Renal cortical epithelial cell (primary cell): ENCODE measurements at regions not wholly inside any gene's neighbourhood (a gene's known extent, or its start where the extent isn't known, plus 50 kb on each side); places are given as distances from the start of the nearest gene placed in this dataset.
A peak's percentile ranks its signal among the peaks of the same experiment; 100 is the strongest.

Experiments used
- DNase-seq: peaks from one replicate; pipeline ENCODE4 v3.0.0-alpha.2; 2011; ENCODE audit warnings: low read depth

GRCh38 chr20:60986506-60987156 is 265.4 kb upstream of the CDH4 start:
- DNase-seq, result no peak

GRCh38 chr20:60990061-60990460 is 262.0 kb upstream of the CDH4 start:
- no peak for DNase-seq

- no peak for DNase-seq
These were observed 261.4 kb upstream of the CDH4 start for GRCh38 chr20:60990643-60991042.

GRCh38 chr20:60993433-60994044 is 258.5 kb upstream of the CDH4 start:
- DNase-seq, result peak; percentile 9

- DNase-seq, result no peak
These were observed 252.8 kb upstream of the CDH4 start for GRCh38 chr20:60999250-60999649.

GRCh38 chr20:61002090-61002489 is 250.0 kb upstream of the CDH4 start:
- no peak for DNase-seq

GRCh38 chr20:61014491-61014890 is 237.6 kb upstream of the CDH4 start:
- no peak for DNase-seq

GRCh38 chr20:61015602-61016001 is 236.5 kb upstream of the CDH4 start:
- no peak for DNase-seq

GRCh38 chr20:61019322-61019721 is 232.7 kb upstream of the CDH4 start:
- DNase-seq, result no peak

- no peak for DNase-seq
These were observed 228.4 kb upstream of the CDH4 start for GRCh38 chr20:61023612-61024011.

- DNase-seq, result no peak
These were observed 227.7 kb upstream of the CDH4 start for GRCh38 chr20:61024390-61024789.

- DNase-seq, result no peak
These were observed 226.5 kb upstream of the CDH4 start for GRCh38 chr20:61025536-61025935.

- DNase-seq, result no peak
These were observed 225.9 kb upstream of the CDH4 start for GRCh38 chr20:61026173-61026572.

- no peak for DNase-seq
These were observed 225.3 kb upstream of the CDH4 start for GRCh38 chr20:61026731-61027130.

- DNase-seq, result no peak
These were observed 224.8 kb upstream of the CDH4 start for GRCh38 chr20:61027218-61027617.

- DNase-seq, result no peak
These were observed 221.9 kb upstream of the CDH4 start for GRCh38 chr20:61030130-61030529.

- no peak for DNase-seq
These were observed 220.8 kb upstream of the CDH4 start for GRCh38 chr20:61031101-61031830.

- DNase-seq, result no peak
These were observed 214.6 kb upstream of the CDH4 start for GRCh38 chr20:61037498-61037897.

GRCh38 chr20:61041481-61041880 is 210.6 kb upstream of the CDH4 start:
- no peak for DNase-seq

GRCh38 chr20:61042506-61043385 is 209.3 kb upstream of the CDH4 start:
- DNase-seq, result peak; percentile 4

GRCh38 chr20:61043681-61044080 is 208.4 kb upstream of the CDH4 start:
- DNase-seq, result no peak

GRCh38 chr20:61044499-61044898 is 207.6 kb upstream of the CDH4 start:
- DNase-seq, result no peak
